T-cell (primary cell): ENCODE measurements at regions not wholly inside any gene's neighbourhood (a gene's known extent, or its start where the extent isn't known, plus 50 kb on each side); places are given as distances from the start of the nearest gene placed in this dataset.
"Not testable (repeated sequence)": the region's sequence is repeated elsewhere in the genome, so short reads cannot be mapped to it uniquely, and the experiment has no call there.

Experiments used
- ATAC-seq, 4 experiments: fragments of 200-7000 bp in 3 of 4; fragments of 150-1000 bp in 1 of 4; cut with Tn5 transposase; replicated peaks in 1 of 4; 1 replicate in 3 of 4; 2 replicates in 1 of 4; pipeline ENCODE4 v1.10.0; 2021; ENCODE audit warnings: moderate library complexity in 3 of 4, mild to moderate bottlenecking in 2 of 4, moderate number of reproducible peaks in 1 of 4
- CTCF ChIA-PET, 2 donors: fragments of 300-600 bp; sonication (Branson Sonifier 250); formaldehyde crosslinking; loops; one replicate each; lab custom pipeline; 2022; ENCODE audit warnings: antibody characterized with exemption in 2 of 2; lab: Charles Lee
- POLR2A ChIA-PET, 2 donors: fragments of 300-600 bp; sonication (Branson Sonifier 250); formaldehyde crosslinking; loops; one replicate each; lab custom pipeline; 2022; ENCODE audit warnings: antibody characterized with exemption in 2 of 2; lab: Charles Lee
- DNase-seq, 35 experiments: peaks; one replicate each; pipeline versions ENCODE4 v3.0.0 to v3.0.0-alpha.2; 2013 to 2023
- H3K27ac ChIP-seq: one replicate; pipeline ENCODE4 v1.5.1; 2013; ENCODE audit warnings: low read length
- H3K27me3 ChIP-seq, 2 experiments: replicated peaks in 1 of 2; 1 replicate in 1 of 2; 2 replicates in 1 of 2; pipeline versions ENCODE4 v1.6.1 to v1.7.0; 2013; ENCODE audit warnings: low read length in 1 of 2, mixed read lengths in 1 of 2; ENCODE audit not compliant: control insufficient read depth in 2 of 2, insufficient read depth in 2 of 2; ENCODE audit errors: extremely low read depth in 1 of 2
- H3K36me3 ChIP-seq, 2 donors: 1 replicate in 1 of 2; 2 replicates in 1 of 2; pipeline versions ENCODE4 v1.6.1 to v1.7.0; 2013; ENCODE audit warnings: low read length in 1 of 2; ENCODE audit not compliant: control insufficient read depth in 2 of 2, insufficient read depth in 1 of 2; ENCODE audit errors: extremely low read depth in 1 of 2
- H3K4me1 ChIP-seq, 2 experiments: 1 replicate in 1 of 2; 2 replicates in 1 of 2; pipeline versions ENCODE4 v1.6.1 to v1.7.0; 2013; ENCODE audit warnings: low read length in 2 of 2, mixed read lengths in 1 of 2; ENCODE audit not compliant: insufficient read depth in 2 of 2, control insufficient read depth in 1 of 2; ENCODE audit errors: extremely low read depth in 1 of 2
- H3K4me3 ChIP-seq, 2 donors: 1 replicate in 1 of 2; 2 replicates in 1 of 2; pipeline versions ENCODE4 v1.5.1 to v1.7.0; 2013; ENCODE audit warnings: mild to moderate bottlenecking in 2 of 2, low read length in 1 of 2, moderate library complexity in 1 of 2; ENCODE audit not compliant: control insufficient read depth in 1 of 2; ENCODE audit errors: extremely low read depth in 1 of 2
- H3K9me3 ChIP-seq: 2 replicates; pipeline ENCODE4 v1.7.0; 2013
- H3K27ac Mint-ChIP-seq, 2 donors: one replicate each; pipeline ENCODE4 v1.8.0; 2020 to 2021; ENCODE audit warnings: mild to moderate bottlenecking in 2 of 2, mixed read lengths in 2 of 2
- H3K27me3 Mint-ChIP-seq, 2 donors: one replicate each; pipeline ENCODE4 v1.8.0; 2021 to 2022; ENCODE audit warnings: mixed read lengths in 2 of 2
- H3K36me3 Mint-ChIP-seq: one replicate; pipeline ENCODE4 v1.8.0; 2021; ENCODE audit warnings: mixed read lengths
- H3K4me1 Mint-ChIP-seq, 3 donors: one replicate each; pipeline ENCODE4 v1.8.0; 2020 to 2022; ENCODE audit warnings: mixed read lengths in 3 of 3, mild to moderate bottlenecking in 1 of 3
- H3K4me3 Mint-ChIP-seq, 3 donors: one replicate each; pipeline ENCODE4 v1.8.0; 2020 to 2022; ENCODE audit warnings: mild to moderate bottlenecking in 3 of 3, mixed read lengths in 3 of 3, moderate library complexity in 3 of 3
- H3K9me3 Mint-ChIP-seq, 3 donors: one replicate each; pipeline ENCODE4 v1.8.0; 2020 to 2022; ENCODE audit warnings: mixed read lengths in 3 of 3
- WGBS: methylation state at CpG from one replicate; pipeline ENCODE4 v1.1.5; 2013; ENCODE audit warnings: missing lambda C conversion rate; ENCODE audit not compliant: insufficient coverage; 5-methylcytosine and 5-hydroxymethylcytosine counted together

- Mint-ChIP-seq H3K4me3 (no peak overlapping the region), H3K4me1 (no peaks in the 10 kb centered on the region), H3K36me3 (no peaks in the 10 kb centered on the region), H3K27ac (no peak overlapping the region), H3K9me3 (peaks cover 0 to 6% (median 4%) of the 10 kb centered on the region in 3 donors), H3K27me3 (peaks cover 2 to 6% of the 10 kb centered on the region in 2 donors)
- DNase-seq (no peak), ATAC-seq (no peak)
- H3K27ac ChIP-seq = no peak overlapping the region
- H3K4me3 ChIP-seq = no peak overlapping the region
- H3K27me3 ChIP-seq = no peaks in the 10 kb centered on the region
- ChIA-PET POLR2A (no interaction called here), CTCF (no interaction called here)
- no peaks in the 10 kb centered on the region for H3K9me3 ChIP-seq
- H3K4me1 ChIP-seq = no peaks in the 10 kb centered on the region
- no peaks in the 10 kb centered on the region for H3K36me3 ChIP-seq
- no CpG with 5 or more reads among the region's 1 CpG for WGBS
Measured at GRCh38 chr20:40902661-40903060, 126.0 kb upstream of the TOP1 start.

GRCh38 chr20:40908309-40908708 lies 120.3 kb upstream of the TOP1 start:
- CTCF ChIA-PET = no interaction called here
- DNase-seq (no peak), ATAC-seq (no peak)
- H3K36me3 Mint-ChIP-seq = no peaks in the 10 kb centered on the region
- Histone ChIP-seq H3K36me3 (no peaks in the 10 kb centered on the region), H3K4me3 (no peak overlapping the region), H3K27me3 (peaks cover 0 to 9% of the 10 kb centered on the region in 2 experiments), H3K9me3 (no peaks in the 10 kb centered on the region), H3K27ac (no peak overlapping the region), H3K4me1 (no peaks in the 10 kb centered on the region)
- POLR2A ChIA-PET = no interaction called here
- peaks cover 6 to 11% of the 10 kb centered on the region in 2 donors for H3K27me3 Mint-ChIP-seq
- peaks cover 0 to 3% (median 0%) of the 10 kb centered on the region in 3 donors for H3K4me1 Mint-ChIP-seq
- peaks cover 0 to 6% (median 4%) of the 10 kb centered on the region in 3 donors for H3K9me3 Mint-ChIP-seq
- no peak overlapping the region for H3K4me3 Mint-ChIP-seq
- 97% methylated on average over 4 of the region's 5 CpGs for WGBS
- no peak overlapping the region for H3K27ac Mint-ChIP-seq

- H3K9me3 Mint-ChIP-seq, H3K9me3 ChIP-seq, H3K27ac ChIP-seq, H3K36me3 Mint-ChIP-seq, H3K4me3 ChIP-seq, H3K36me3 ChIP-seq, H3K4me1 ChIP-seq, POLR2A ChIA-PET, H3K4me1 Mint-ChIP-seq, DNase-seq, H3K27ac Mint-ChIP-seq, CTCF ChIA-PET, H3K4me3 Mint-ChIP-seq, ATAC-seq: not testable (repeated sequence)
- WGBS = 17% methylated on average over 13 of the region's 16 CpGs
- peaks cover 6 to 11% of the 10 kb centered on the region in 2 donors for H3K27me3 Mint-ChIP-seq
- peaks cover 0 to 12% of the 10 kb centered on the region in 2 experiments for H3K27me3 ChIP-seq
Measured at GRCh38 chr20:40909489-40909888, 119.1 kb upstream of the TOP1 start.

- 98% methylated on average over 8 of the region's 23 CpGs for WGBS
- CTCF ChIA-PET, H3K4me3 Mint-ChIP-seq, H3K9me3 ChIP-seq, H3K9me3 Mint-ChIP-seq, H3K4me3 ChIP-seq, H3K36me3 Mint-ChIP-seq, H3K27ac Mint-ChIP-seq, DNase-seq, ATAC-seq, POLR2A ChIA-PET, H3K4me1 ChIP-seq, H3K27ac ChIP-seq, H3K4me1 Mint-ChIP-seq, H3K36me3 ChIP-seq: not testable (repeated sequence)
- H3K27me3 ChIP-seq = peaks cover 0 to 12% of the 10 kb centered on the region in 2 experiments
- peaks cover 6 to 11% of the 10 kb centered on the region in 2 donors for H3K27me3 Mint-ChIP-seq
Measured at GRCh38 chr20:40910436-40910835, 118.2 kb upstream of the TOP1 start.

- H3K27ac ChIP-seq, H3K36me3 ChIP-seq, H3K9me3 ChIP-seq, H3K36me3 Mint-ChIP-seq, H3K4me3 Mint-ChIP-seq, POLR2A ChIA-PET, CTCF ChIA-PET, H3K9me3 Mint-ChIP-seq, H3K27ac Mint-ChIP-seq, ATAC-seq, H3K4me1 Mint-ChIP-seq, H3K4me3 ChIP-seq, H3K4me1 ChIP-seq, DNase-seq: not testable (repeated sequence)
- WGBS = 94% methylated on average over 18 of the region's 27 CpGs
- peaks cover 6 to 10% of the 10 kb centered on the region in 2 donors for H3K27me3 Mint-ChIP-seq
- peaks cover 0 to 12% of the 10 kb centered on the region in 2 experiments for H3K27me3 ChIP-seq
Measured at GRCh38 chr20:40911152-40911551, 117.5 kb upstream of the TOP1 start.

DNA sequence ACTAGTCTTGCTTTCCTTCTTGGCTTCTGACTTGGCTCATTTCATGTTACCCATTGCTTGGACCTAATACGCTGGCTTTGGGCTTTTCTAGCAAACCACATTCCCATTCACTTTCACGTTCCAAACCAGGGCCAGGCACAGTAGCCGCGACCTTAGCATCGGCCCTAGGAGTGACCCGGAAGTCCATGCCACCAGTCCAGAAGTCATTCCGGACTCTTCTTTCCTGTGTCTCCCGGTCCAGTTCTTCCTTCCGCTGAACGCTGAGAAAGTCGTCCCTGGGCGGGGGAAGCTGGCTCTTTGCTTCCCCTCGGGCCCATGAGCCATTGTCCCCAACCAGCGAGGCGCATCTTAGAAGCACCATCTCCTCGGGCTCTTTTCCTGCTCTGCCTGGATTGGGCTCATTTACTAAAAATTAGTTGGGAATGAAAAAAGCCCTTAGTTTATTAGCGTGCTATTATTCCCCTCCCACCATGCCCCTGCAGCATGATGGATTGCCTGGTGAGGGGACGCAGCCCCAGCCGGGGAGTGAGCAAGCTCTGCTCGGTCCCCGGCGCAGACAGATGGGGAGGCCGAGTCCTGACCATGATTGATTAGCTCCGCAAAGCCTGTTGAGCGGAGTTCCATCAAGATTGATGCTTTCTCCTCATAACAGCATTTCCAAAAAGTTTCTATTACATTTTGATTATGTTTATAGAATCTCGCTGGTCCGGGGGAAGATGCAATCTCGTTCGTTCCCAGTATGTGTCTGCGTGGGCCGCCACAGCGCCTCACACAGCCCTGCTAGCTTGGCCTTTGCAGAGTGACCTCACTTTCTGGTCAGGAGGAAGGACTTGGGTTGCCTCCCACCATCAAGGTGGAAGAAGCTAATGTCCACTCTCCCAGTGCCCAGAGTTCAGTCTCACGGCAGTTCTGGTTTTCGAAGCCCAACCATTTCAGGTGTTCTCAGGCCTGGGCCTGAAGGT lies 115.1 kb upstream of the TOP1 start:
- H3K27ac Mint-ChIP-seq = no peak overlapping the region
- Histone ChIP-seq H3K4me3 (no peak overlapping the region), H3K9me3 (no peaks in the 10 kb centered on the region), H3K27me3 (peaks cover 0 to 9% of the 10 kb centered on the region in 2 experiments), H3K4me1 (no peaks in the 10 kb centered on the region), H3K27ac (no peak overlapping the region), H3K36me3 (no peaks in the 10 kb centered on the region)
- ChIA-PET POLR2A (no interaction called here), CTCF (no interaction called here)
- H3K27me3 Mint-ChIP-seq = no peaks in the 10 kb centered on the region
- WGBS = 93% methylated on average over 23 of the region's 34 CpGs
- DNase-seq (no peak), ATAC-seq (no peak)
- peaks cover 0 to 3% (median 0%) of the 10 kb centered on the region in 3 donors for H3K4me1 Mint-ChIP-seq
- no peak overlapping the region for H3K4me3 Mint-ChIP-seq
- no peaks in the 10 kb centered on the region for H3K36me3 Mint-ChIP-seq
- H3K9me3 Mint-ChIP-seq = no peaks in the 10 kb centered on the region
